MM.1S (cell line): ENCODE measurements at regions not wholly inside any gene's neighbourhood (a gene's known extent, or its start where the extent isn't known, plus 50 kb on each side); places are given as distances from the start of the nearest gene placed in this dataset.

Experiments used
- DNase-seq: peaks from one replicate; pipeline ENCODE4 v3.0.0-alpha.2; 2015
- H2AFZ ChIP-seq: fragments of 300-600 bp; sonication (generic); 2 replicates; pipeline ENCODE4 v1.6.0; 2016; ENCODE audit warnings: antibody characterized with exemption, low read length
- H3F3A ChIP-seq: fragments of 300-600 bp; sonication (generic); 2 replicates; pipeline ENCODE4 v1.6.1; 2016; ENCODE audit warnings: mild to moderate bottlenecking, antibody characterized with exemption, low read length, moderate library complexity, mixed read lengths; ENCODE audit not compliant: insufficient read depth
- H3K27ac ChIP-seq: fragments of 300-600 bp; sonication (generic); 2 replicates; pipeline ENCODE4 v1.5.1; 2016; ENCODE audit warnings: mild to moderate bottlenecking, low read length
- H3K27me3 ChIP-seq: fragments of 300-600 bp; sonication (generic); replicated peaks from 2 replicates; pipeline ENCODE4 v1.6.0; 2016; ENCODE audit warnings: low read length; ENCODE audit not compliant: insufficient read depth
- H3K36me3 ChIP-seq: fragments of 300-600 bp; sonication (generic); replicated peaks from 2 replicates; pipeline ENCODE4 v1.6.1; 2016; ENCODE audit warnings: mild to moderate bottlenecking, low read length, mixed read lengths; ENCODE audit not compliant: insufficient read depth
- H3K4me1 ChIP-seq: fragments of 300-600 bp; sonication (generic); 2 replicates; pipeline ENCODE4 v1.6.1; 2016; ENCODE audit warnings: low read length, mixed read lengths
- H3K4me2 ChIP-seq: fragments of 300-600 bp; sonication (generic); 2 replicates; pipeline ENCODE4 v1.6.0; 2016; ENCODE audit warnings: low read depth, low read length
- H3K4me3 ChIP-seq: fragments of 300-600 bp; sonication (generic); 2 replicates; pipeline ENCODE4 v1.5.1; 2016; ENCODE audit warnings: low read length, mixed read lengths
- H3K79me2 ChIP-seq: fragments of 300-600 bp; sonication (generic); 2 replicates; pipeline ENCODE4 v1.6.1; 2016; ENCODE audit warnings: mixed run types, low read length, mixed read lengths
- H3K9ac ChIP-seq: fragments of 300-600 bp; sonication (generic); 2 replicates; pipeline ENCODE4 v1.6.1; 2016; ENCODE audit warnings: low read length, mixed read lengths
- H3K9me2 ChIP-seq: fragments of 300-600 bp; sonication (generic); replicated peaks from 2 replicates; pipeline ENCODE4 v1.6.1; 2016; ENCODE audit warnings: mild to moderate bottlenecking, low read length, mixed read lengths; ENCODE audit not compliant: insufficient read depth
- H3K9me3 ChIP-seq: fragments of 300-600 bp; sonication (generic); replicated peaks from 2 replicates; pipeline ENCODE4 v1.6.1; 2016; ENCODE audit warnings: mild to moderate bottlenecking, low read length, mixed read lengths; ENCODE audit not compliant: insufficient read depth
- H4K20me1 ChIP-seq: fragments of 300-600 bp; sonication (generic); 2 replicates; pipeline ENCODE4 v1.6.1; 2016; ENCODE audit warnings: mild to moderate bottlenecking, low read length, moderate library complexity, mixed read lengths; ENCODE audit not compliant: insufficient read depth
- CTCF ChIP-seq: fragments of 300-600 bp; sonication (generic); IDR thresholded peaks from 2 replicates; pipeline ENCODE4 v1.5.1; 2016; ENCODE audit warnings: antibody characterized with exemption, low read length, mixed read lengths
- EZH2 ChIP-seq: fragments of 300-600 bp; sonication (generic); optimal IDR thresholded peaks from 2 replicates; pipeline ENCODE3; 2017; ENCODE audit warnings: low read depth, mild to moderate bottlenecking, antibody characterized with exemption, low read length, mixed read lengths
- EZH2phosphoT487 ChIP-seq: fragments of 300-600 bp; sonication (generic); IDR thresholded peaks from 2 replicates; pipeline ENCODE4 v1.6.1; 2018; ENCODE audit warnings: antibody characterized with exemption, low read length

- Histone ChIP-seq H3K36me3 (no peaks in the 10 kb centered on the region), H3K4me2 (no peak overlapping the region), H2AFZ (no peak overlapping the region), H3K27me3 (no peaks in the 10 kb centered on the region), H4K20me1 (no peaks in the 10 kb centered on the region), H3K9ac (no peak overlapping the region), H3K9me2 (no peaks in the 10 kb centered on the region), H3K4me1 (no peaks in the 10 kb centered on the region), H3F3A (no peaks in the 10 kb centered on the region), H3K27ac (no peak overlapping the region), H3K79me2 (no peaks in the 10 kb centered on the region), H3K4me3 (no peak overlapping the region), H3K9me3 (no peaks in the 10 kb centered on the region)
- DNase-seq, result no peak
- no peak for TF ChIP-seq EZH2
- no peak for TF ChIP-seq CTCF
- no peak for TF ChIP-seq EZH2phosphoT487
Observed at GRCh38 chr6:10000551-10000950, 414.3 kb downstream of the TFAP2A start.

- DNase-seq, result no peak
- Histone ChIP-seq H3F3A (no peaks in the 10 kb centered on the region), H3K9ac (no peak overlapping the region), H3K4me2 (no peak overlapping the region), H3K27me3 (no peaks in the 10 kb centered on the region), H3K9me2 (no peaks in the 10 kb centered on the region), H3K36me3 (no peaks in the 10 kb centered on the region), H3K4me1 (no peaks in the 10 kb centered on the region), H3K27ac (no peak overlapping the region), H2AFZ (no peak overlapping the region), H4K20me1 (no peaks in the 10 kb centered on the region), H3K79me2 (no peaks in the 10 kb centered on the region), H3K4me3 (no peak overlapping the region), H3K9me3 (no peaks in the 10 kb centered on the region)
- no peak for TF ChIP-seq EZH2phosphoT487
- TF ChIP-seq EZH2, result no peak
- no peak for TF ChIP-seq CTCF
Observed at GRCh38 chr6:9999796-10000195, 415.1 kb downstream of the TFAP2A start.

- no peaks in the 10 kb centered on the region for H3K36me3 ChIP-seq
- H3K4me3 ChIP-seq, result no peak overlapping the region
- no peaks in the 10 kb centered on the region for H3F3A ChIP-seq
- H3K9me2 ChIP-seq, result no peaks in the 10 kb centered on the region
- no peaks in the 10 kb centered on the region for H3K9me3 ChIP-seq
- no peaks in the 10 kb centered on the region for H3K79me2 ChIP-seq
- no peak overlapping the region for H3K27ac ChIP-seq
- no peak for DNase-seq
- H3K4me1 ChIP-seq, result no peaks in the 10 kb centered on the region
- H2AFZ ChIP-seq, result no peak overlapping the region
- H4K20me1 ChIP-seq, result no peaks in the 10 kb centered on the region
- H3K4me2 ChIP-seq, result no peak overlapping the region
- H3K9ac ChIP-seq, result no peak overlapping the region
- H3K27me3 ChIP-seq, result no peaks in the 10 kb centered on the region
- no peak for TF ChIP-seq CTCF
- TF ChIP-seq EZH2phosphoT487, result no peak
- no peak for TF ChIP-seq EZH2
Observed at GRCh38 chr6:9986273-9986672, 428.6 kb downstream of the TFAP2A start.

GRCh38 chr6:9985481-9985880 is 429.4 kb downstream of the TFAP2A start:
- no peak overlapping the region for H3K9ac ChIP-seq
- no peaks in the 10 kb centered on the region for H3K36me3 ChIP-seq
- H3F3A ChIP-seq, result no peaks in the 10 kb centered on the region
- no peaks in the 10 kb centered on the region for H4K20me1 ChIP-seq
- no peaks in the 10 kb centered on the region for H3K9me2 ChIP-seq
- no peaks in the 10 kb centered on the region for H3K4me1 ChIP-seq
- no peak overlapping the region for H2AFZ ChIP-seq
- no peak overlapping the region for H3K27ac ChIP-seq
- DNase-seq, result no peak
- H3K4me2 ChIP-seq, result no peak overlapping the region
- no peak overlapping the region for H3K4me3 ChIP-seq
- H3K9me3 ChIP-seq, result no peaks in the 10 kb centered on the region
- no peaks in the 10 kb centered on the region for H3K79me2 ChIP-seq
- TF ChIP-seq EZH2phosphoT487 (no peak), EZH2 (no peak)
- H3K27me3 ChIP-seq, result no peaks in the 10 kb centered on the region
